CD1c-positive myeloid dendritic cell (primary cell): ENCODE measurements at regions not wholly inside any gene's neighbourhood (a gene's known extent, or its start where the extent isn't known, plus 50 kb on each side); places are given as distances from the start of the nearest gene placed in this dataset.
A peak's percentile ranks its signal among the peaks of the same experiment; 100 is the strongest.

Experiments used
- DNase-seq: peaks from one replicate; pipeline ENCODE4 v3.0.0-alpha.2; 2016; ENCODE audit errors: extremely low spot score

GRCh38 chrX:67780694-67781109 lies 236.9 kb downstream of the AR start:
- DNase-seq: peak; percentile 85

- DNase-seq: no peak
Observed at GRCh38 chrX:67781132-67781531, 237.3 kb downstream of the AR start.

- DNase-seq: no peak
Observed at GRCh38 chrX:67784712-67785111, 240.9 kb downstream of the AR start.

GRCh38 chrX:67787196-67787595 lies 243.4 kb downstream of the AR start:
- DNase-seq: no peak

GRCh38 chrX:67789536-67789935 lies 245.7 kb downstream of the AR start:
- DNase-seq: no peak
